ENCODE measurements at regions not wholly inside any gene's neighbourhood (a gene's known extent, or its start where the extent isn't known, plus 50 kb on each side); places are given as distances from the start of the nearest gene placed in this dataset.
A peak's percentile ranks its signal among the peaks of the same experiment; 100 is the strongest.

- Histone ChIP-seq H3K4me2 (ENCODE audit: extremely low read depth, insufficient read depth, low read length) (peak overlapping the region; percentile 56), H3K4me3 (replicated peaks in 1 of 4; ENCODE audit: control extremely low read depth in 1 of 4, insufficient read depth in 1 of 4, low read depth in 3 of 4, low read length in 4 of 4) (no peak overlapping the region), H3K27ac (ENCODE audit: insufficient read depth, low read length) (peak overlapping the region; percentile 90), H3K79me2 (ENCODE audit: control insufficient read depth, insufficient read depth, low read length) (no peaks in the 10 kb centered on the region), H3K4me1 (ENCODE audit: control insufficient read depth, extremely low read depth, insufficient read depth, low read length) (peaks cover 27% of the 10 kb centered on the region), H3K36me3 (ENCODE audit: control insufficient read depth, insufficient read depth, low read length) (no peaks in the 10 kb centered on the region), H3K9me3 (ENCODE audit: control insufficient read depth, insufficient read depth, low read depth, low read length) (no peaks in the 10 kb centered on the region), H3K9ac (ENCODE audit: insufficient read depth, low read length) (no peak overlapping the region), H4K20me1 (ENCODE audit: control insufficient read depth, extremely low read depth, insufficient read depth, low read length) (no peaks in the 10 kb centered on the region), H3K27me3 (ENCODE audit: control insufficient read depth, insufficient read depth, low read length) (no peaks in the 10 kb centered on the region), H2AFZ (ENCODE audit: low read length) (no peak overlapping the region)
- TF ChIP-seq CTCF (conservative IDR thresholded peaks at IDR 0.05 in 1 of 2, IDR thresholded peaks at IDR 0.05 in 1 of 2; ENCODE audit: low read depth in 1 of 2, low read length in 2 of 2) (no peak), EZH2 (IDR thresholded peaks at IDR 0.05; ENCODE audit: low read length, missing control alignments) (no peak)
- DNase-seq (ENCODE audit: low read depth in 2 of 2): no peak
Observed at GRCh38 chr11:10386861-10387205, 68.2 kb upstream of the AMPD3 start.

DNA sequence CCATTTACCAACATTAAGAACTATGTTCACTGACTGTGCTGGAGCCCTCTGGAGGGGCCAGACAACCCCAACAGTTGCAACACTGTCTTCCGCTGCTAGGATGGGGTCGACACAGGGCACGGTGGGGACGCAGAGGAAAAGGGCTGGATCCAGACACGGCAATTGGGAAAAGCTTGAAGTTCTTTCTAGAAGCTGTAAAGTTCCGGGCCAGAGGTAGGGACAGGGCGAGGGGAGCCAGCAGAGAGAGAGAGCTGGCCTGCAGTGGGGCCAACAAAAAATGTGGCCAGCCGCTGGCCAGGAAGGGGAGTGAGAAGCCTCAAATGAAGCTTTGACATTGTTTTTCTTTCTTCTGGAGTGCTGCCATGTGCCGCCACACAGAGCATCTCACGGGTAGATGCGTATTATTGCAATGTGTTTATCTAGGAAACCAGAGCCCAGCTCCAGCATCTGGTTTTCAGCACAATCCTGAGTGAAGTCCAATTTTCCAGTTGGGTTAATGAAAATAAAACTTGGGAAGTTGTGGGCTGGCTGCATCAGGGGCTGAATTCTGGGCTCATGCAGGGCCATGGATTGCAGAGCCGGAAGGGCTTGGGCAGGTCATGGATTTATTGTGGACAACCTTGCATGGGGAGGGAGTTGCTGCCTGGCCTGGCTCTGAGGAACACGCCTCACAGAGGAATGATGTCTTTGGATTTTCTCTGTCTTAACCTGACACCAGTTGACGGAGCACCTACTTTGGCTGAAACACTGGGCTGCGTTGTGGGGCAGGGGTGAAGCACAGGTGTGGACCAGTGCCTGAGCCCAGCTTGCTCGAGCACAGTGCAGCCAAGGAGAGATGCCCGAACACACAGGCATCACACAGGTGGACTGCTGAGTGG, 67.6 kb upstream of the AMPD3 start:
- Histone ChIP-seq H3K9ac (ENCODE audit: insufficient read depth, low read length) (no peak overlapping the region), H4K20me1 (ENCODE audit: control insufficient read depth, extremely low read depth, insufficient read depth, low read length) (no peaks in the 10 kb centered on the region), H3K9me3 (ENCODE audit: control insufficient read depth, insufficient read depth, low read depth, low read length) (no peaks in the 10 kb centered on the region), H3K27me3 (ENCODE audit: control insufficient read depth, insufficient read depth, low read length) (no peaks in the 10 kb centered on the region), H3K36me3 (ENCODE audit: control insufficient read depth, insufficient read depth, low read length) (no peaks in the 10 kb centered on the region), H3K4me2 (ENCODE audit: extremely low read depth, insufficient read depth, low read length) (peak overlapping the region; percentile 56), H3K79me2 (ENCODE audit: control insufficient read depth, insufficient read depth, low read length) (no peaks in the 10 kb centered on the region), H3K4me3 (replicated peaks in 1 of 4; ENCODE audit: control extremely low read depth in 1 of 4, insufficient read depth in 1 of 4, low read depth in 3 of 4, low read length in 4 of 4) (no peak overlapping the region), H3K4me1 (ENCODE audit: control insufficient read depth, extremely low read depth, insufficient read depth, low read length) (peaks cover 30% of the 10 kb centered on the region), H2AFZ (ENCODE audit: low read length) (no peak overlapping the region), H3K27ac (ENCODE audit: insufficient read depth, low read length) (peak overlapping the region; percentile 90)
- peak; percentile 93 to 97 for DNase-seq (ENCODE audit: low read depth in 2 of 2)
- TF ChIP-seq CTCF (conservative IDR thresholded peaks at IDR 0.05 in 1 of 2, IDR thresholded peaks at IDR 0.05 in 1 of 2; ENCODE audit: low read depth in 1 of 2, low read length in 2 of 2) (peak in 1 of 2 donors; percentile 17), EZH2 (IDR thresholded peaks at IDR 0.05; ENCODE audit: low read length, missing control alignments) (no peak)

DNA sequence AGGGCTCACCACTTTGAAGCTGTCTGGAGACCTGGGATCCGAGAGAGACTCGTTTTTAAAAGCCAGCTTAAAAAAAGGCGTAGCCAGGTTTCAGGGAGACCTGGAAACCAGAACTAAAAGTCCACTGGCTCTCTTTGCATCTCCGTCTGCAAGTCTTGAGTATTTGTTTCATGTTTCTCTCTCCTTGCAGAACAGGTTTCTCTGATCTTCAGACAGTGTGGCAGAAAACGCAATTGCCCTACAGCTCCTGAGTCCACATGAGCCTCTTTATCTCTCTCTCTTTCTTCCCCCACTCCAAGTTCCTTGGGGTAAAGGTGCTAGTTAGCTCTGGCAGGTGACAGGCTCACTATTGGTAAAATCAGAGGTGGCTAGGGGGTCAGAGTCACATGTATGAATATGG, 67.0 kb upstream of the AMPD3 start:
- H3K4me2 ChIP-seq (ENCODE audit: extremely low read depth, insufficient read depth, low read length): peak overlapping the region; percentile 56
- no peaks in the 10 kb centered on the region for H4K20me1 ChIP-seq (ENCODE audit: control insufficient read depth, extremely low read depth, insufficient read depth, low read length)
- no peaks in the 10 kb centered on the region for H3K9me3 ChIP-seq (ENCODE audit: control insufficient read depth, insufficient read depth, low read depth, low read length)
- H3K27ac ChIP-seq (ENCODE audit: insufficient read depth, low read length): peak overlapping the region; percentile 90
- no peak overlapping the region for H3K9ac ChIP-seq (ENCODE audit: insufficient read depth, low read length)
- H3K36me3 ChIP-seq (ENCODE audit: control insufficient read depth, insufficient read depth, low read length): no peaks in the 10 kb centered on the region
- TF ChIP-seq CTCF (conservative IDR thresholded peaks at IDR 0.05 in 1 of 2, IDR thresholded peaks at IDR 0.05 in 1 of 2; ENCODE audit: low read depth in 1 of 2, low read length in 2 of 2) (no peak), EZH2 (IDR thresholded peaks at IDR 0.05; ENCODE audit: low read length, missing control alignments) (no peak)
- DNase-seq (ENCODE audit: low read depth in 2 of 2): no peak
- H3K4me1 ChIP-seq (ENCODE audit: control insufficient read depth, extremely low read depth, insufficient read depth, low read length): peaks cover 30% of the 10 kb centered on the region
- no peaks in the 10 kb centered on the region for H3K79me2 ChIP-seq (ENCODE audit: control insufficient read depth, insufficient read depth, low read length)
- H2AFZ ChIP-seq (ENCODE audit: low read length): no peak overlapping the region
- H3K27me3 ChIP-seq (ENCODE audit: control insufficient read depth, insufficient read depth, low read length): no peaks in the 10 kb centered on the region
- no peak overlapping the region for H3K4me3 ChIP-seq (replicated peaks in 1 of 4; ENCODE audit: control extremely low read depth in 1 of 4, insufficient read depth in 1 of 4, low read depth in 3 of 4, low read length in 4 of 4)

Measured in fibroblast of lung (primary cell).